SK-N-SH treated with all-trans-retinoic acid at 6 μM for 48 hours (cell line): ENCODE measurements at regions not wholly inside any gene's neighbourhood (a gene's known extent, or its start where the extent isn't known, plus 50 kb on each side); places are given as distances from the start of the nearest gene placed in this dataset.

Experiments used
- POU6F1 ChIP-seq: fragments of 250-450 bp; sonication (Bioruptor Pico); IDR thresholded peaks from 2 replicates; pipeline ENCODE4 v1.8.0; 2021; ENCODE audit warnings: low read depth, mild to moderate bottlenecking, moderate library complexity, borderline replicate concordance
- RARB ChIP-seq: fragments of 250-450 bp; sonication (Bioruptor Pico); IDR thresholded peaks from 2 replicates; pipeline ENCODE4 v1.8.0; 2021; ENCODE audit warnings: mild to moderate bottlenecking, moderate library complexity
- SNAI2 ChIP-seq: fragments of 250-450 bp; sonication (Bioruptor Pico); IDR thresholded peaks from 2 replicates; pipeline ENCODE4 v1.5.0; 2020; ENCODE audit warnings: mild to moderate bottlenecking, moderate library complexity

- TF ChIP-seq POU6F1 (CRISPR knock-in tag) (no peak), RARB (CRISPR knock-in tag) (no peak), SNAI2 (CRISPR knock-in tag) (no peak)
These were observed 344.8 kb downstream of the CNTN3 start for GRCh38 chr3:74269689-74270088.
